ENCODE measurements at regions not wholly inside any gene's neighbourhood (a gene's known extent, or its start where the extent isn't known, plus 50 kb on each side); places are given as distances from the start of the nearest gene placed in this dataset.
A peak's percentile ranks its signal among the peaks of the same experiment; 100 is the strongest.
"Not testable (repeated sequence)": the region's sequence is repeated elsewhere in the genome, so short reads cannot be mapped to it uniquely, and the experiment has no call there.

DNA sequence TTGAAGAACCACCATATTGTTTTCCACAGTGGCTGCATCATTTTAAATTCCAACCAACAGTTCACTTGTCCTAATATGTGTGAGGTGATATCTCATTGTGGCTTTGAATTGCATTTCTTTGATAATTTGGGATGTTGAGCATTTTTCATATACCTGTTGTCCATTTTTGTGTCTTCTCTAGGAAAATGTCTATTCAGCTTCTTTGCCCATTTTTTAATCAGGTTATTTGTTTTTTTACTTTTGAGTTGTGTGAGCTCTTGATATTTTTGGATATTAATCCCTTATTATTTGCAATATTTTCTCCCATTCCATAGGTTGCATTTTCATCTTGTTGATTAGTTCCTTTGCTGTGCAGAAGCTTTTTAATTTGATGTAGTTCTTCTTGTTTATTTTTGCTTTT is 95.1 kb upstream of the CCDC71L start:
- DNase-seq (ENCODE audit: low read depth, low spot score): no peak
- H3K27ac ChIP-seq: no peak overlapping the region
- no peak overlapping the region for H3K9ac ChIP-seq (ENCODE audit: insufficient read length)
- TF ChIP-seq POLR2AphosphoS5 (IDR thresholded peaks at IDR 0.05; ENCODE audit: borderline replicate concordance, low read depth, low read length): no peak
- no peak for TF ChIP-seq EZH2 (IDR thresholded peaks at IDR 0.05)
- TF ChIP-seq FOXP2 (optimal IDR thresholded peaks at IDR 0.05; ENCODE audit: control extremely low read depth, extremely low read length, insufficient read depth): no peak
- no peak overlapping the region for H3K4me3 ChIP-seq
- no peaks in the 10 kb centered on the region for H3K36me3 ChIP-seq (ENCODE audit: insufficient read depth, low read length)
- H3K9me3 ChIP-seq (ENCODE audit: low read depth, low read length): no peaks in the 10 kb centered on the region

DNA sequence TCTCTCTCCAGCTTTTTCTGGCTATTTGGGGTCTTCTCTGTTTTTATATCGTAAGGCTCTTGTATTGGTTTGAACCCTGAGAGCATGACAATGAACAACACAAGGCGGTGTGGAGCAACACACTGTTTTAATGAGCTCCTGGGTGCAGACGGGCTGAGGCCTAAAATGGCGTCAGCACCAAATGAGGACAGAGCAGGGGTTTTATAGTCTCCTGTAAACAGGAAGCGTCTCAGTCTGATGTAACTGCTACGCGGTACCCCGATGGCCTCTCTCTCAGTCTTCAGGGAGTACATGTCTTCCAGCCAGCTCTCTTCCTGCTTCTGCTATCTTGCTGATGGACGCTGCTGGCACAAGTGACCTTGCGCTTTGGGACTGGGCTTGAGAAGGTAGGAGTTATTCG is 95.9 kb upstream of the CCDC71L start:
- DNase-seq (ENCODE audit: low read depth, low spot score): no peak
- no peaks in the 10 kb centered on the region for H3K36me3 ChIP-seq (ENCODE audit: insufficient read depth, low read length)
- no peak overlapping the region for H3K4me3 ChIP-seq
- TF ChIP-seq POLR2AphosphoS5 (IDR thresholded peaks at IDR 0.05; ENCODE audit: borderline replicate concordance, low read depth, low read length) (no peak), FOXP2 (optimal IDR thresholded peaks at IDR 0.05; ENCODE audit: control extremely low read depth, extremely low read length, insufficient read depth) (no peak), EZH2 (IDR thresholded peaks at IDR 0.05) (no peak)
- no peak overlapping the region for H3K9ac ChIP-seq (ENCODE audit: insufficient read length)
- H3K9me3 ChIP-seq (ENCODE audit: low read depth, low read length): no peaks in the 10 kb centered on the region
- no peak overlapping the region for H3K27ac ChIP-seq

DNA sequence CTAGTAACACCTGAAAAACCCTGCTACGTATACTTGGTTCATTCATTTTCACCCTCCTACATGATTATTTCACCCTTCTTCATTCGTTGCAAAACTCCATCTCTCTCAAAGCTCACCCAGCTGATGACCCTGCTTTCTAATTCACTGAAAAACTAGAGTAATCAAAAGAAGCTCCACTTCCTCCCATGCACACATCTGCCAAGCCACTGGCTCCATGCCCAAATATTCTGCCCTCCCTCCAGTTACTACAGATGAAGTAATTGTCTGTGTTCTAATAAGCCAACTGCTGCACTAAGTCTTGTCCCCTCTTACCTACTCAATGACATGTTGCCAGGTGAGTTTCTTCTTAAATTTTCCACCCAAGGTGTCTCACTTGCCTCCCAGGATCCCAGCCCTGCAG is 96.9 kb upstream of the CCDC71L start:
- Histone ChIP-seq H3K27ac (no peak overlapping the region), H3K9me3 (ENCODE audit: low read depth, low read length) (no peaks in the 10 kb centered on the region), H3K36me3 (ENCODE audit: insufficient read depth, low read length) (no peaks in the 10 kb centered on the region), H3K4me3 (no peak overlapping the region), H3K9ac (ENCODE audit: insufficient read length) (no peak overlapping the region)
- TF ChIP-seq FOXP2 (optimal IDR thresholded peaks at IDR 0.05; ENCODE audit: control extremely low read depth, extremely low read length, insufficient read depth): no peak
- TF ChIP-seq POLR2AphosphoS5 (IDR thresholded peaks at IDR 0.05; ENCODE audit: borderline replicate concordance, low read depth, low read length): no peak
- no peak for TF ChIP-seq EZH2 (IDR thresholded peaks at IDR 0.05)
- peak; percentile 26 for DNase-seq (ENCODE audit: low read depth, low spot score)

DNA sequence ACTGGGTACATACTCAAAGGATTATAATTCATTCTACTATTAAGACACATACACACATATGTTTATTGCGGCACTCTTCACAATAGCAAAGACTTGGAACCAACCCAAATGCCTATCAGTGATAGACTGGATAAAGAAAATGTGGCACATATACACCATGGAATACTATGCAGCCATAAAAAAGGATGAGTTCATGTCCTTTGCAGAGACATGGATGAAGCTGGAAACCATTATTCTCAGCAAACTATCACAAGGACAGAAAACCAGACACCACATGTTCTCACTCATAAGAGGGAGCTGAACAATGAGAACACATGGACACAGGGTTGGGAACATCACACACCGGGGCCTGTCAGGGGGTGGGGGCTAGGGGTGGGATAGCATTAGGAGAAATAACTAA is 101.9 kb upstream of the CCDC71L start:
- H3K36me3 ChIP-seq (ENCODE audit: insufficient read depth, low read length); H3K27ac ChIP-seq; H3K9me3 ChIP-seq (ENCODE audit: low read depth, low read length); H3K4me3 ChIP-seq; H3K9ac ChIP-seq (ENCODE audit: insufficient read length); DNase-seq (ENCODE audit: low read depth, low spot score): not testable (repeated sequence)

DNA sequence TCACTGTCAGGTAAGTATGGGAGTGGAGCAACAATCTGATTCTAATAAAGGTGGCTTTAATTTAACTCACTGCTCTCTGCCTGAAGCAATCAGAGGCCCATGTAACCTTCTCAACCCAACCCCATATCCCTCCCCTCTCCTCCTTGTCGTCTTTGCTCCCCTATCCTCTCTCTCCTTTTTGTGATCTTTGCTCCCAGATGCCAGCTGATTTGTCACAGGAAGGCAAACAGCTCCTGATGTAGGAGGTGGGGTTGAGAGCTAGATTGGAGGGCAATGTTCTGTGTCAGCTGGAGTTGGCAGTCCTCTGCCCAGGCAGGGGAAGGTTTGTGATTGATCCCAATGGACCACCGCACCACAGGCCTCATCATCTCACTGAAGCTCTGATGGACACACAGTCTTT is 101.4 kb upstream of the PIK3CG start:
- H3K27ac ChIP-seq: no peak overlapping the region
- no peaks in the 10 kb centered on the region for H3K36me3 ChIP-seq (ENCODE audit: insufficient read depth, low read length)
- no peak for DNase-seq (ENCODE audit: low read depth, low spot score)
- TF ChIP-seq POLR2AphosphoS5 (IDR thresholded peaks at IDR 0.05; ENCODE audit: borderline replicate concordance, low read depth, low read length) (no peak), EZH2 (IDR thresholded peaks at IDR 0.05) (no peak), FOXP2 (optimal IDR thresholded peaks at IDR 0.05; ENCODE audit: control extremely low read depth, extremely low read length, insufficient read depth) (no peak)
- no peaks in the 10 kb centered on the region for H3K9me3 ChIP-seq (ENCODE audit: low read depth, low read length)
- H3K9ac ChIP-seq (ENCODE audit: insufficient read length): no peak overlapping the region
- H3K4me3 ChIP-seq: no peak overlapping the region

DNA sequence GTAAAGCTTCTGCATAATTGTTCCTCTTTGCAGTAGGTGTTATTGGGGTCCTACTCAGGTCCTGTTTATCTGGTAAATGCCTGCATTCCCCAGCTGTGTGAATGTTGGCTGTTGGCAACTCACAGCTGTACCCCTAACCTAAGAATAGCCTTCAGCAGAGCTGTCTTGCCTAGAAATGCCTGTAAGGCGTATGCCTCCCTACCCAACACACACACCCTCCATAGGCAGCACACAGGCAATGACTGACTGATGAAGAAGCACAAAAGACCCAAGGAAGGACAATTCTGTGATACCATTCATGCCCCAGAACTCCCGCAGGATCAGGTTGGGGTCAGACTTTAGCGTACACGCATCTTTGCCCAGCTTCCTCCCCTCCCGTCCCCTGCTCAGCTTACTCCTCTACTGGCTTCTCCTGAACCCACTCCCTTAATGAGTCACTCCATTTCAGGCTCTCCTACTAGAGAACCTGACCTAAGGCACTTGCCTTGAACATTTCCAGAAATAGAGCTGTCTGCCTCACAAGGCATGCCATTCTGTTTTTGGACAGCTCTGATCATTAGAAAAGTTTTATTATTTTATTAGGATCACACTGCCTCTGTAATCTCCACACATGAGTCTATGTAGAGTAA is 99.2 kb upstream of the PIK3CG start:
- H3K36me3 ChIP-seq (ENCODE audit: insufficient read depth, low read length): no peaks in the 10 kb centered on the region
- H3K4me3 ChIP-seq: no peak overlapping the region
- no peak for DNase-seq (ENCODE audit: low read depth, low spot score)
- no peaks in the 10 kb centered on the region for H3K9me3 ChIP-seq (ENCODE audit: low read depth, low read length)
- no peak overlapping the region for H3K27ac ChIP-seq
- no peak overlapping the region for H3K9ac ChIP-seq (ENCODE audit: insufficient read length)
- TF ChIP-seq EZH2 (IDR thresholded peaks at IDR 0.05) (no peak), FOXP2 (optimal IDR thresholded peaks at IDR 0.05; ENCODE audit: control extremely low read depth, extremely low read length, insufficient read depth) (no peak), POLR2AphosphoS5 (IDR thresholded peaks at IDR 0.05; ENCODE audit: borderline replicate concordance, low read depth, low read length) (no peak)

DNA sequence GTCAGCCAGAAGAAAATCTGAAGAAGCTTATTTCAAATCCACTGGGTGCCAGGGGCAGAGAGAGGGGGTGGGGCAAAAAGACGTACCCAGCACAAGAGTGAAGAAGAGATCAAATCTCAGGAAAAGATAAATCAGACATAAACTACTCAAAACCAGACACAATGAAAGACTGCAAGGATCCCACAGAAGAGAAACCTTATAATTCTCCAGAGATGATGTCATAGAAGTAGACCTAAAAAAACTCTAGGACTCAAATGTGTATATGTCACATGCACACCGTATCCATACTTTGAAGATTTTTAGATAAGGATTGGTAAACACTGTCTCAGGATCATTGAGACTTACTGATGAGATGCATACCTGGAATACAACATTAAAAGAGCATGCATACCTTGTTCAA is 98.5 kb upstream of the PIK3CG start:
- H3K9ac ChIP-seq (ENCODE audit: insufficient read length): no peak overlapping the region
- TF ChIP-seq POLR2AphosphoS5 (IDR thresholded peaks at IDR 0.05; ENCODE audit: borderline replicate concordance, low read depth, low read length) (no peak), EZH2 (IDR thresholded peaks at IDR 0.05) (no peak), FOXP2 (optimal IDR thresholded peaks at IDR 0.05; ENCODE audit: control extremely low read depth, extremely low read length, insufficient read depth) (no peak)
- H3K4me3 ChIP-seq: no peak overlapping the region
- H3K9me3 ChIP-seq (ENCODE audit: low read depth, low read length): no peaks in the 10 kb centered on the region
- H3K36me3 ChIP-seq (ENCODE audit: insufficient read depth, low read length): no peaks in the 10 kb centered on the region
- no peak overlapping the region for H3K27ac ChIP-seq
- DNase-seq (ENCODE audit: low read depth, low spot score): no peak

DNA sequence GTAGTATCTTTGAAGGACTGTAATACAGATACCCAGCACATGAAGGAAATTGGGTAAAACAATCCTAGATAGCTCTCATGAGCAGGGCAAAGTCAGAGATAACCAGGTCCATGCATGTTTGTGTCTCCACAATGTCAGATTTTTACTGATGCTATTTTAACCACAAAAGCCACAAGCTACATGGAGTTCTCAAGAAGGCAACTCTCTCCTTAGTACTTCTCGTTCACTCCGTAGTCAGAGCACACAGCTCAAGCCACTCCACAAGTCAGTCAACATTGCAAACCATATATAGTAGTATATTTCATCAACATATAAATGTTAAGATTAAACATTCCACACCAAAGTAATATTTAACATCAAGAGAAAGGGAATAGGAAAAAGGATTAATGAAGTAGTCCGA is 98.0 kb upstream of the PIK3CG start:
- Histone ChIP-seq H3K4me3 (no peak overlapping the region), H3K9ac (ENCODE audit: insufficient read length) (no peak overlapping the region), H3K9me3 (ENCODE audit: low read depth, low read length) (no peaks in the 10 kb centered on the region), H3K27ac (no peak overlapping the region), H3K36me3 (ENCODE audit: insufficient read depth, low read length) (no peaks in the 10 kb centered on the region)
- no peak for TF ChIP-seq POLR2AphosphoS5 (IDR thresholded peaks at IDR 0.05; ENCODE audit: borderline replicate concordance, low read depth, low read length)
- TF ChIP-seq EZH2 (IDR thresholded peaks at IDR 0.05): no peak
- no peak for TF ChIP-seq FOXP2 (optimal IDR thresholded peaks at IDR 0.05; ENCODE audit: control extremely low read depth, extremely low read length, insufficient read depth)
- DNase-seq (ENCODE audit: low read depth, low spot score): no peak
